ENCODE measurements at regions not wholly inside any gene's neighbourhood (a gene's known extent, or its start where the extent isn't known, plus 50 kb on each side); places are given as distances from the start of the nearest gene placed in this dataset.

- TF ChIP-seq CTCF (IDR thresholded peaks at IDR 0.05) (no peak), POLR2A (IDR thresholded peaks at IDR 0.05) (no peak)
Measured at GRCh38 chr6:150717419-150717818, 117.7 kb downstream of the PLEKHG1 start.
